H1 (cell line): ENCODE measurements at regions not wholly inside any gene's neighbourhood (a gene's known extent, or its start where the extent isn't known, plus 50 kb on each side); places are given as distances from the start of the nearest gene placed in this dataset.

ENCODE experiments used
- ATF2 ChIP-seq: IDR thresholded peaks from 2 replicates; pipeline ENCODE4 v1.6.1; 2012; ENCODE audit warnings: low read length, inconsistent platforms
- CTCF ChIP-seq, 3 experiments: IDR thresholded peaks; 1 replicate in 2 of 3; 2 replicates in 1 of 3; pipeline versions ENCODE4 v1.5.1 to v1.6.1; 2011; ENCODE audit warnings: low read length in 3 of 3, mild to moderate bottlenecking in 3 of 3, inconsistent platforms in 2 of 3, low read depth in 1 of 3, moderate library complexity in 1 of 3; ENCODE audit not compliant: insufficient read depth in 1 of 3; ENCODE audit errors: control extremely low read depth in 1 of 3
- TBP ChIP-seq: IDR thresholded peaks from 2 replicates; pipeline ENCODE4 v1.6.1; 2011; ENCODE audit warnings: low read depth, low read length, improper control_type of control experiment

- TF ChIP-seq ATF2 (no peak), CTCF (IDR thresholded peaks at IDR 0.05; ENCODE audit: control extremely low read depth in 1 of 3, insufficient read depth in 1 of 3, low read depth in 1 of 3, low read length in 3 of 3) (no peak), TBP (no peak)
Measured at GRCh38 chr2:139230881-139231280, 450.7 kb upstream of the NXPH2 start.
